Osteocyte (in vitro differentiated cells): ENCODE measurements at regions not wholly inside any gene's neighbourhood (a gene's known extent, or its start where the extent isn't known, plus 50 kb on each side); places are given as distances from the start of the nearest gene placed in this dataset.

Source experiments
- DNase-seq: peaks from one replicate; pipeline ENCODE4 v3.0.0; 2021; ENCODE audit warnings: mixed read lengths; ENCODE audit not compliant: unreplicated experiment; ENCODE audit errors: extremely low spot score
- H3K27ac Mint-ChIP-seq: one replicate; pipeline ENCODE4 v1.8.0; 2021; ENCODE audit warnings: mild to moderate bottlenecking, mixed read lengths; ENCODE audit not compliant: unreplicated experiment
- H3K27me3 Mint-ChIP-seq: one replicate; pipeline ENCODE4 v1.8.0; 2021; ENCODE audit warnings: mixed read lengths; ENCODE audit not compliant: unreplicated experiment
- H3K36me3 Mint-ChIP-seq: one replicate; pipeline ENCODE4 v1.8.0; 2021; ENCODE audit warnings: mixed read lengths; ENCODE audit not compliant: unreplicated experiment
- H3K4me1 Mint-ChIP-seq: one replicate; pipeline ENCODE4 v1.8.0; 2021; ENCODE audit warnings: mixed read lengths; ENCODE audit not compliant: unreplicated experiment
- H3K4me3 Mint-ChIP-seq: one replicate; pipeline ENCODE4 v1.8.0; 2021; ENCODE audit warnings: mild to moderate bottlenecking, moderate library complexity, mixed read lengths; ENCODE audit not compliant: unreplicated experiment
- H3K9me3 Mint-ChIP-seq: one replicate; pipeline ENCODE4 v1.8.0; 2021; ENCODE audit warnings: mixed read lengths; ENCODE audit not compliant: unreplicated experiment
- TF ChIP-seq, protein P1 (sequence below): fragments of 200-600 bp; sonication (generic); IDR thresholded peaks from 2 replicates; pipeline ENCODE4 v1.5.0; 2021; ENCODE audit warnings: antibody characterized with exemption, mild to moderate bottlenecking, moderate library complexity

DNA sequence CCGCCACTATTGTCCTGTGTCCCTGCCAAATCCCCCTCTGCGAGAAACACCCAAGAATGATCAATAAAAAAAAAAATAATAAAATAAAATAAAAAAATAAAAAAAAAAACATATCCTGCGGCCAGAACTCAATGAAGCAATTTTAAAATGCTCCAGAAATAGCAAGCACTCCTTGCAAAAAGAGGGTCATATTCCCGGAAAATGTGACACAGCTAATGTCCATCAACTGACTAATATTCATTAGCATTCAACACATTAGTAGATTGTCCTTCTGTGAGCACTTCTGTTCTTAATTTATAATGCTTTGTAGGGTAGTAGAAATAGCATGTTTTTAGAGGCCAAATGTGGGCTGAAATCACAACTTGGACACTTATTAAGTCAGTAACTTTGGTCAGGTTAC, 252.3 kb upstream of the SESN3 start:
- Mint-ChIP-seq H3K27ac (peak overlapping the region; percentile 31), H3K27me3 (peaks cover 3% of the 10 kb centered on the region), H3K9me3 (no peaks in the 10 kb centered on the region), H3K4me1 (peaks cover 16% of the 10 kb centered on the region), H3K4me3 (no peak overlapping the region), H3K36me3 (no peaks in the 10 kb centered on the region)
- no peak for DNase-seq
- TF ChIP-seq, protein P1, sequence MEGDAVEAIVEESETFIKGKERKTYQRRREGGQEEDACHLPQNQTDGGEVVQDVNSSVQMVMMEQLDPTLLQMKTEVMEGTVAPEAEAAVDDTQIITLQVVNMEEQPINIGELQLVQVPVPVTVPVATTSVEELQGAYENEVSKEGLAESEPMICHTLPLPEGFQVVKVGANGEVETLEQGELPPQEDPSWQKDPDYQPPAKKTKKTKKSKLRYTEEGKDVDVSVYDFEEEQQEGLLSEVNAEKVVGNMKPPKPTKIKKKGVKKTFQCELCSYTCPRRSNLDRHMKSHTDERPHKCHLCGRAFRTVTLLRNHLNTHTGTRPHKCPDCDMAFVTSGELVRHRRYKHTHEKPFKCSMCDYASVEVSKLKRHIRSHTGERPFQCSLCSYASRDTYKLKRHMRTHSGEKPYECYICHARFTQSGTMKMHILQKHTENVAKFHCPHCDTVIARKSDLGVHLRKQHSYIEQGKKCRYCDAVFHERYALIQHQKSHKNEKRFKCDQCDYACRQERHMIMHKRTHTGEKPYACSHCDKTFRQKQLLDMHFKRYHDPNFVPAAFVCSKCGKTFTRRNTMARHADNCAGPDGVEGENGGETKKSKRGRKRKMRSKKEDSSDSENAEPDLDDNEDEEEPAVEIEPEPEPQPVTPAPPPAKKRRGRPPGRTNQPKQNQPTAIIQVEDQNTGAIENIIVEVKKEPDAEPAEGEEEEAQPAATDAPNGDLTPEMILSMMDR, result no peak

DNA sequence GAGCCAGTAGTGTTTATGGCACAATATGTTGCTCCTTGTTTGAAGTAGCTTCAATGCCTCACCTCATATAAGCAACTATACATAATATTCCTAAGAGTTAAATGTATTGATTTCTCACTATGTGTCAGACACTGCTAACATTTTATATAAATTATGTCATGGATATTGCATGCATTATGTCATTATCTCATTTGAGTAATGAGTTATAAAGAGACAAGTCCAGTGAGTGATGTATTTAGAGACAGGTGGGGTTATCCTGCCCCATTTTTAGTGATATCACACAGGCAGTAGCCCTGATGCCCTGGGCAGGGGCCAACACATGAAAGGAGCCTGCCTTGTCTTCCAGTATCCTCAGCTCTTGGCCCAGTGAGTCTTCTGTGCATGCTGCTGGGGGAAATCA, 247.0 kb upstream of the SESN3 start:
- TF ChIP-seq, protein P1, result no peak
- DNase-seq, result no peak
- Mint-ChIP-seq H3K4me3 (no peak overlapping the region), H3K27ac (no peak overlapping the region), H3K27me3 (peaks cover 2% of the 10 kb centered on the region), H3K36me3 (no peaks in the 10 kb centered on the region), H3K9me3 (no peaks in the 10 kb centered on the region), H3K4me1 (peaks cover 11% of the 10 kb centered on the region)

GRCh38 chr11:95469258-95469657, 238.3 kb upstream of the SESN3 start:
- no peaks in the 10 kb centered on the region for H3K4me1 Mint-ChIP-seq
- peaks cover 11% of the 10 kb centered on the region for H3K27me3 Mint-ChIP-seq
- TF ChIP-seq, protein P1, result no peak
- H3K4me3 Mint-ChIP-seq, result no peak overlapping the region
- DNase-seq, result no peak
- no peaks in the 10 kb centered on the region for H3K9me3 Mint-ChIP-seq
- H3K27ac Mint-ChIP-seq, result no peak overlapping the region
- H3K36me3 Mint-ChIP-seq, result no peaks in the 10 kb centered on the region

DNA sequence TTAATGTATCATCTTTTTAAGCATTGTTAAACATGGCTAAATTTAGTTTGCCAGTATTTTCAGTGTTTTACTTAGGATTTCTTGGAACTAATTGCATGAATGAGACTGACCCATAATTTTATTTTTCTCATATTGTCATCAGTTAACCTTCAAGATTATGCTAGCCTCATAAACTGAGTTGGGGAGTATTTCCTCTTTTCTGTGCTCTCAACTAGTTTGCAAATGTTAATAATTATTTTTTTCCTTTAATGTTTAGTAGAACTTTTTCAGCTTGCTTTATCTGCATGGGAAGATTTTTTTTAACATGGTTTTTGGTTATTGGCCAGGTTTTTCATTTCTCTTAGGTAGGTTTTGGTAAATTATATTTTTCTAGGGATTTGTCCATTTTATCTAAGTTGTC, 235.4 kb upstream of the SESN3 start:
- Mint-ChIP-seq H3K4me1 (no peaks in the 10 kb centered on the region), H3K4me3 (no peak overlapping the region), H3K9me3 (no peaks in the 10 kb centered on the region), H3K36me3 (no peaks in the 10 kb centered on the region), H3K27me3 (peaks cover 17% of the 10 kb centered on the region), H3K27ac (no peak overlapping the region)
- no peak for DNase-seq
- TF ChIP-seq, protein P1, result no peak

DNA sequence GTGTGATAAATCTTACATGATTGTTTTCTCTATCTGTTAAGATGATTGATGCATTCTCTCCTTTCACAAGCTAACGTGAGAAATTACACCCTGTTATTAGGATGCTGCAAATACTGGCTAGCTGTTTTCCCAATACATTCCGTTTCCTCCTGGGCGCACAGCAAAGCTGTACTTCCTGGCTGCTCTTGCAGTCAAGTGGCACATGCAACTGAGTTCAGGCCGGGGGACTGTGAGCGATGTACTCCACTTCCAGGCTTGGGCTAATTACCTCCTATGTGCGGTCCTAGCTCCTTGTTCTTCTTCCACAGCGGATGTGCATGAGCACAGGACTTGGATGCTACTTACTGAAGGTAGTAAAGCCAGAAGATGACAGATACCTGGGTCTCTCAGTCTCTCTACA, 234.9 kb upstream of the SESN3 start:
- DNase-seq, result no peak
- no peaks in the 10 kb centered on the region for H3K36me3 Mint-ChIP-seq
- no peaks in the 10 kb centered on the region for H3K9me3 Mint-ChIP-seq
- H3K27me3 Mint-ChIP-seq, result peaks cover 17% of the 10 kb centered on the region
- no peak overlapping the region for H3K4me3 Mint-ChIP-seq
- TF ChIP-seq, protein P1, result no peak
- H3K4me1 Mint-ChIP-seq, result no peaks in the 10 kb centered on the region
- no peak overlapping the region for H3K27ac Mint-ChIP-seq
